Neutrophil (primary cell): ENCODE measurements at regions not wholly inside any gene's neighbourhood (a gene's known extent, or its start where the extent isn't known, plus 50 kb on each side); places are given as distances from the start of the nearest gene placed in this dataset.
"Not testable (repeated sequence)": the region's sequence is repeated elsewhere in the genome, so short reads cannot be mapped to it uniquely, and the experiment has no call there.

Experiments
- H3K27ac ChIP-seq: fragments of 200-600 bp; sonication (generic); 2 replicates; pipeline ENCODE4 v1.5.1; 2016; ENCODE audit warnings: mild to moderate bottlenecking, moderate library complexity
- H3K27me3 ChIP-seq: fragments of 200-600 bp; sonication (generic); 2 replicates; pipeline ENCODE4 v1.6.0; 2016; ENCODE audit warnings: mild to moderate bottlenecking
- H3K36me3 ChIP-seq: fragments of 200-600 bp; sonication (generic); 2 replicates; pipeline ENCODE4 v1.5.1; 2017
- H3K4me1 ChIP-seq, 2 experiments: fragments of 200-600 bp in 1 of 2; sonication (generic) in 1 of 2; 1 replicate in 1 of 2; 2 replicates in 1 of 2; pipeline versions ENCODE4 v1.5.1 to v1.6.1; 2013 to 2016; ENCODE audit warnings: low read depth in 1 of 2, low read length in 1 of 2, mild to moderate bottlenecking in 1 of 2, moderate library complexity in 1 of 2; ENCODE audit not compliant: control insufficient read depth in 1 of 2, insufficient read depth in 1 of 2
- H3K4me3 ChIP-seq, 2 experiments: fragments of 200-600 bp in 1 of 2; sonication (generic) in 1 of 2; 1 replicate in 1 of 2; 2 replicates in 1 of 2; pipeline ENCODE4 v1.5.1; 2013 to 2016; ENCODE audit warnings: low read depth in 1 of 2, low read length in 1 of 2, mild to moderate bottlenecking in 1 of 2, moderate library complexity in 1 of 2
- H3K9me3 ChIP-seq: fragments of 200-600 bp; sonication (generic); 2 replicates; pipeline ENCODE4 v1.5.1; 2016
- CTCF ChIP-seq: fragments of 200-600 bp; sonication (generic); IDR thresholded peaks from 2 replicates; pipeline ENCODE4 v1.5.1; 2016; ENCODE audit warnings: antibody characterized with exemption

GRCh38 chr13:83453300-83453699 lies 429.0 kb downstream of the SLITRK1 start:
- Histone ChIP-seq H3K4me3 (no peak overlapping the region), H3K27ac (no peak overlapping the region), H3K27me3 (no peaks in the 10 kb centered on the region), H3K4me1 (no peaks in the 10 kb centered on the region), H3K36me3 (no peaks in the 10 kb centered on the region), H3K9me3 (peaks cover 12% of the 10 kb centered on the region)
- no peak for TF ChIP-seq CTCF

- TF ChIP-seq CTCF: no peak
- Histone ChIP-seq H3K36me3 (no peaks in the 10 kb centered on the region), H3K4me1 (no peaks in the 10 kb centered on the region), H3K27ac (no peak overlapping the region), H3K9me3 (peaks cover 9% of the 10 kb centered on the region), H3K4me3 (no peak overlapping the region), H3K27me3 (no peaks in the 10 kb centered on the region)
Observed at GRCh38 chr13:83452292-83452950, 429.9 kb downstream of the SLITRK1 start.

GRCh38 chr13:83450591-83450990 lies 431.7 kb downstream of the SLITRK1 start:
- Histone ChIP-seq H3K27ac (no peak overlapping the region), H3K4me1 (no peaks in the 10 kb centered on the region), H3K9me3 (peaks cover 9% of the 10 kb centered on the region), H3K27me3 (no peaks in the 10 kb centered on the region), H3K36me3 (no peaks in the 10 kb centered on the region), H3K4me3 (no peak overlapping the region)
- no peak for TF ChIP-seq CTCF

GRCh38 chr13:83449668-83450395 lies 432.4 kb downstream of the SLITRK1 start:
- Histone ChIP-seq H3K4me1 (no peaks in the 10 kb centered on the region), H3K27ac (no peak overlapping the region), H3K36me3 (no peaks in the 10 kb centered on the region), H3K4me3 (no peak overlapping the region), H3K27me3 (no peaks in the 10 kb centered on the region), H3K9me3 (peaks cover 9% of the 10 kb centered on the region)
- TF ChIP-seq CTCF: no peak

GRCh38 chr13:83440465-83440864 lies 441.8 kb downstream of the SLITRK1 start:
- Histone ChIP-seq H3K27me3 (no peaks in the 10 kb centered on the region), H3K4me3 (no peak overlapping the region), H3K36me3 (no peaks in the 10 kb centered on the region), H3K9me3 (no peaks in the 10 kb centered on the region), H3K4me1 (no peaks in the 10 kb centered on the region), H3K27ac (no peak overlapping the region)
- TF ChIP-seq CTCF: no peak

GRCh38 chr13:83439464-83439863 lies 442.8 kb downstream of the SLITRK1 start:
- not testable (repeated sequence) for H3K4me3 ChIP-seq, H3K4me1 ChIP-seq, H3K27ac ChIP-seq, H3K27me3 ChIP-seq, H3K9me3 ChIP-seq, H3K36me3 ChIP-seq
